A549 (cell line): ENCODE measurements at regions not wholly inside any gene's neighbourhood (a gene's known extent, or its start where the extent isn't known, plus 50 kb on each side); places are given as distances from the start of the nearest gene placed in this dataset.

Experiments
- ATAC-seq, 2 experiments: fragments of 200-7000 bp in 1 of 2; fragments of >200 bp in 1 of 2; cut with Nextera tagmentation in 1 of 2; cut with Tn5 transposase in 1 of 2; 3 replicates each; pipeline versions ENCODE4 v1.8.0 to v1.9.1; 2018 to 2020; ENCODE audit warnings: mild to moderate bottlenecking in 1 of 2, moderate library complexity in 1 of 2
- CTCF ChIA-PET: fragments of 300-600 bp; sonication (Branson Sonifier 250); formaldehyde crosslinking; extraction: SDS; loops from one replicate; lab custom pipeline; 2021; ENCODE audit warnings: antibody characterized with exemption, inconsistent platforms; lab: Yijun Ruan, JAX
- POLR2A ChIA-PET: fragments of 350-600 bp; formaldehyde crosslinking; extraction: SDS; loops from one replicate; lab custom pipeline; 2021; ENCODE audit warnings: antibody characterized with exemption, inconsistent platforms; lab: Yijun Ruan, JAX
- DNase-seq, 2 experiments: peaks; one replicate each; pipeline versions ENCODE4 v3.0.0 to v3.0.0-alpha.2; 2011 to 2016; ENCODE audit warnings: low read depth in 1 of 2, low spot score in 1 of 2
- FAIRE-seq: peaks from 2 replicates; lab custom pipeline; 2011; peaks lifted over from hg19 to GRCh38; lab: Jason Lieb, UNC
- H3K27ac ChIP-seq, 2 experiments: fragments of >200 bp; sonication (Bioruptor Twin); formaldehyde crosslinking; 3 replicates each; pipeline ENCODE4 v1.5.1; 2016 to 2017
- H3K4me1 ChIP-seq: fragments of >200 bp; sonication (Bioruptor Twin); formaldehyde crosslinking; 3 replicates; pipeline ENCODE4 v1.6.1; 2016
- H3K4me2 ChIP-seq: fragments of >200 bp; sonication (Bioruptor Twin); formaldehyde crosslinking; 3 replicates; pipeline ENCODE4 v1.6.1; 2016
- H3K4me3 ChIP-seq: fragments of >200 bp; sonication (Bioruptor Twin); formaldehyde crosslinking; 3 replicates; pipeline ENCODE4 v1.5.1; 2016
- H3K9me3 ChIP-seq: fragments of >200 bp; sonication (Bioruptor Twin); formaldehyde crosslinking; 3 replicates; pipeline ENCODE4 v1.6.1; 2016
- CEBPB ChIP-seq, 2 experiments: fragments of >200 bp in 1 of 2; sonication (Bioruptor Twin) in 1 of 2; formaldehyde crosslinking in 1 of 2; IDR thresholded peaks; 2 replicates each; pipeline ENCODE4 v1.6.1; 2012 to 2016
- EP300 ChIP-seq, 2 experiments: fragments of >200 bp; sonication (Bioruptor Twin); formaldehyde crosslinking; IDR thresholded peaks; 2 replicates in 1 of 2; 3 replicates in 1 of 2; pipeline ENCODE4 v1.6.1; 2016 to 2017
- GATA3 ChIP-seq: IDR thresholded peaks from 2 replicates; pipeline ENCODE4 v1.6.1; 2012; ENCODE audit warnings: borderline replicate concordance
- HDAC2 ChIP-seq: fragments of 200-600 bp; sonication (generic); IDR thresholded peaks from 2 replicates; pipeline ENCODE4 v1.6.1; 2016
- HEYL ChIP-seq: fragments of 250-450 bp; sonication (Bioruptor Pico); IDR thresholded peaks from 2 replicates; pipeline ENCODE4 v1.8.0; 2021; ENCODE audit warnings: mild to moderate bottlenecking, moderate library complexity
- HOXB13 ChIP-seq: fragments of 250-450 bp; sonication (Bioruptor Pico); IDR thresholded peaks from 2 replicates; pipeline ENCODE4 v1.5.0; 2020; ENCODE audit warnings: low read depth, mild to moderate bottlenecking, moderate library complexity
- MAFK ChIP-seq: fragments of 450-650 bp; IDR thresholded peaks from 2 replicates; pipeline ENCODE4 v1.6.1; 2014; ENCODE audit not compliant: partially characterized antibody
- MYC ChIP-seq: IDR thresholded peaks from 2 replicates; pipeline ENCODE4 v1.6.1; 2012; ENCODE audit warnings: mild to moderate bottlenecking, inconsistent platforms, low read length, improper control_type of control experiment, borderline replicate concordance
- NFE2L2 ChIP-seq: fragments of 150-350 bp; conservative IDR thresholded peaks from 2 replicates; pipeline ENCODE4 v1.6.1; 2014; ENCODE audit warnings: low read length
- NR3C1 ChIP-seq: fragments of >200 bp; sonication (Bioruptor Twin); formaldehyde crosslinking; IDR thresholded peaks from 3 replicates; pipeline ENCODE4 v1.6.1; 2017
- RARB ChIP-seq: fragments of 250-450 bp; sonication (Bioruptor Pico); IDR thresholded peaks from 2 replicates; pipeline ENCODE4 v1.8.0; 2021; ENCODE audit warnings: mild to moderate bottlenecking, moderate library complexity
- RCOR1 ChIP-seq: fragments of 150-350 bp; IDR thresholded peaks from 2 replicates; pipeline ENCODE4 v1.6.1; 2014; ENCODE audit warnings: antibody characterized with exemption, low read length, low read depth
- RNF2 ChIP-seq: fragments of 200-600 bp; sonication (generic); IDR thresholded peaks from 2 replicates; pipeline ENCODE4 v1.6.1; 2016; ENCODE audit warnings: low read depth, mild to moderate bottlenecking, antibody characterized with exemption, moderate library complexity, borderline replicate concordance
- TP53 ChIP-seq: fragments of 250-450 bp; sonication (Bioruptor Pico); IDR thresholded peaks from 2 replicates; pipeline ENCODE4 v1.5.0; 2021; ENCODE audit warnings: mild to moderate bottlenecking, moderate library complexity
- ZC3H11A ChIP-seq: fragments of 450-650 bp; IDR thresholded peaks from 2 replicates; pipeline ENCODE4 v1.6.1; 2014; ENCODE audit warnings: antibody characterized with exemption, mild to moderate bottlenecking
- WGBS: methylation state at CpG from one replicate; pipeline ENCODE4 v1.1.6; 2017; ENCODE audit errors: missing lambda C conversion rate; 5-methylcytosine and 5-hydroxymethylcytosine counted together
- TF ChIP-seq, protein P1 (sequence below): fragments of 250-450 bp; sonication (Bioruptor Pico); IDR thresholded peaks from 2 replicates; pipeline ENCODE4 v1.5.0; 2020; ENCODE audit warnings: low read depth, mild to moderate bottlenecking, moderate library complexity
- TF ChIP-seq, protein P2 (sequence below): IDR thresholded peaks from 2 replicates; pipeline ENCODE4 v1.6.1; 2012
- TF ChIP-seq, protein P3 (sequence below): fragments of 450-650 bp; IDR thresholded peaks from 2 replicates; pipeline ENCODE4 v1.6.1; 2014; ENCODE audit warnings: antibody characterized with exemption
- TF ChIP-seq, protein P4 (sequence below): fragments of >200 bp; sonication (Bioruptor Twin); formaldehyde crosslinking; IDR thresholded peaks from 3 replicates; pipeline ENCODE4 v1.6.1; 2016
- TF ChIP-seq, protein P5 (sequence below): fragments of >200 bp; sonication (Bioruptor Twin); formaldehyde crosslinking; IDR thresholded peaks from 3 replicates; pipeline ENCODE4 v1.5.1; 2016

DNA sequence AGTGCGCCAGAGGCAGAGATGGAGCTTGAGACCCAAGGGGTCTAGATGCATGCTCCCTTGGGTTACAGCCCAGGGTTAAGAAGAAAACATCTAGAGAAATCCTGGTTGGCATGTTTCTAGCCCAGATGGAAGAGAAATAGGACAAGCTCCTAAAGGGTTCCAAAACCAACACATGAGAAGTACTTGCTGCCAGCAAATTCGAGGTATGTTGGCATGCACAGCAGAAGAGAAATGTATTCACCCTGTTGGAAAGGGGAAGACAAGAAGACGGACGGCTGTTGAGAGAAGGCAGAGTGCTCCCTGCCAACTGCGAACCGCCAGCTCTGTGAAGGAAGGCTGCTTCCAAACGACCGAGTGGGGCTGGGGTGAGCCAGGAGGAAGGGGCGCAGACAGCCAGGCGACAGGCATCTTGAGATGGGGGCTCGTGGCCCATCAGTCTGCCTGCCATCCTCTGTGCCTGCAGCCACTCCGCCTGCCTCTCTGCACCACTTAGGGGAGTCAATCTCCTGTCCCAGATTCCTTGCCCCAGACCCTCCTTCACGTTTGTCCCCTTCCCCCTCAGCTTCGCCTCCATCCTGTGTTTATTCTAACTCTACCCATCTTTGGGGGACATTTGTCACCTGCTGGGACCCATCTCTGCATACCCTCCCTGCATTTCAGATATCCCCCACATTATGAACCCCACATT lies 249.2 kb downstream of the CDC5L start:
- Histone ChIP-seq H3K9me3 (no peaks in the 10 kb centered on the region), H3K4me2 (no peak overlapping the region), H3K4me3 (no peak overlapping the region), H3K4me1 (no peaks in the 10 kb centered on the region), H3K27ac (no peak overlapping the region)
- POLR2A ChIA-PET, result no interaction called here
- DNase-seq (no peak), FAIRE-seq (no peak), ATAC-seq (no peak)
- TF ChIP-seq TP53 (CRISPR knock-in tag) (no peak), RNF2 (no peak), HEYL (CRISPR knock-in tag) (no peak), NFE2L2 (no peak), ZC3H11A (no peak), EP300 (IDR thresholded peaks at IDR 0.05) (no peak), CEBPB (IDR thresholded peaks at IDR 0.05) (no peak), RCOR1 (no peak), RARB (CRISPR knock-in tag) (no peak), HOXB13 (CRISPR knock-in tag) (no peak), MAFK (no peak), GATA3 (no peak), NR3C1 (no peak)
- TF ChIP-seq, protein P1, sequence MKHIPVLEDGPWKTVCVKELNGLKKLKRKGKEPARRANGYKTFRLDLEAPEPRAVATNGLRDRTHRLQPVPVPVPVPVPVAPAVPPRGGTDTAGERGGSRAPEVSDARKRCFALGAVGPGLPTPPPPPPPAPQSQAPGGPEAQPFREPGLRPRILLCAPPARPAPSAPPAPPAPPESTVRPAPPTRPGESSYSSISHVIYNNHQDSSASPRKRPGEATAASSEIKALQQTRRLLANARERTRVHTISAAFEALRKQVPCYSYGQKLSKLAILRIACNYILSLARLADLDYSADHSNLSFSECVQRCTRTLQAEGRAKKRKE (CRISPR knock-in tag), result no peak
- TF ChIP-seq, protein P2, sequence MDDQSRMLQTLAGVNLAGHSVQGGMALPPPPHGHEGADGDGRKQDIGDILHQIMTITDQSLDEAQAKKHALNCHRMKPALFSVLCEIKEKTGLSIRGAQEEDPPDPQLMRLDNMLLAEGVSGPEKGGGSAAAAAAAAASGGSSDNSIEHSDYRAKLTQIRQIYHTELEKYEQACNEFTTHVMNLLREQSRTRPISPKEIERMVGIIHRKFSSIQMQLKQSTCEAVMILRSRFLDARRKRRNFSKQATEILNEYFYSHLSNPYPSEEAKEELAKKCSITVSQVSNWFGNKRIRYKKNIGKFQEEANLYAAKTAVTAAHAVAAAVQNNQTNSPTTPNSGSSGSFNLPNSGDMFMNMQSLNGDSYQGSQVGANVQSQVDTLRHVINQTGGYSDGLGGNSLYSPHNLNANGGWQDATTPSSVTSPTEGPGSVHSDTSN, result no peak
- TF ChIP-seq, protein P3, sequence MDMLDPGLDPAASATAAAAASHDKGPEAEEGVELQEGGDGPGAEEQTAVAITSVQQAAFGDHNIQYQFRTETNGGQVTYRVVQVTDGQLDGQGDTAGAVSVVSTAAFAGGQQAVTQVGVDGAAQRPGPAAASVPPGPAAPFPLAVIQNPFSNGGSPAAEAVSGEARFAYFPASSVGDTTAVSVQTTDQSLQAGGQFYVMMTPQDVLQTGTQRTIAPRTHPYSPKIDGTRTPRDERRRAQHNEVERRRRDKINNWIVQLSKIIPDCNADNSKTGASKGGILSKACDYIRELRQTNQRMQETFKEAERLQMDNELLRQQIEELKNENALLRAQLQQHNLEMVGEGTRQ, result no peak
- CTCF ChIA-PET, result interaction anchor here (0.5 to 2.3 kb wide), 4 partner anchors 10 to 925 kb away, joined by 3 to 7 read pairs (median 4); no protein-coding TSS in a partner anchor
- WGBS, result 38% methylated on average over 14 of the region's 14 CpGs

DNA sequence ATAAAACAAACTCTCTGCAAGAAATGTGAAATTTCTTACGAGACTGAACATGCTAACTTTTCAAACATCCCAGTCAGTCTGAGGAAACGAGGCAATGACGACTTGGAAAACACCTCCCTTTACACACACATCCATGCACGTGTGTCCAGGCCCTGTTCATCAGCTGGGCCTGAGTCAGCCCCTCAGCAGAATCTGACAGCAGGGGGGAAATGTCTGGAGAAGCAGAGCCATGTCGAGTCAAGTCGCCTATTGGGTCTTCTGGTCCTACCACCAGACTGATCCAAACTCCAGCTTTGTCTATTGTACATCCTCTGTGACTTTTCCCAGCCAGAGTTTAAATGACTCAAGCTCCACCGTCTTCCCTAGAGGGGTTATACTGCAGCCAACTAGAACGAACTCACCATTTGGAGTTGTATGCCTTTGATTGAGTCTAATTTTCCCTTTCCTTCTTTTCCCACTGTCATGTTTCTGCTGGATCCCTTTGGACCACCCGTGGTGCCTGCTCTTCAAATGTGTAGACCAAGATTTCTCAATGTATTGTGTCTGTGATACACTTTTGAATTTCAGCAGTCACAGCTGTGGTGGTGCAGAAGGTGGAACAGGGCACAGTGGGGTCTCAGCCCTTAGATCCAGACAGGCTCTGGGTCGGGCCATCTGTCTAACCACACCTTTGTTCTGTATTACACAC lies 254.0 kb downstream of the CDC5L start:
- FAIRE-seq (no peak), ATAC-seq (no peak), DNase-seq (no peak)
- POLR2A ChIA-PET, result no interaction called here
- Histone ChIP-seq H3K4me3 (no peak overlapping the region), H3K9me3 (no peaks in the 10 kb centered on the region), H3K4me2 (no peak overlapping the region), H3K4me1 (no peaks in the 10 kb centered on the region), H3K27ac (no peak overlapping the region)
- TF ChIP-seq MYC (no peak), GATA3 (no peak), HEYL (CRISPR knock-in tag) (no peak), TP53 (CRISPR knock-in tag) (no peak), RARB (CRISPR knock-in tag) (no peak), HDAC2 (no peak)
- TF ChIP-seq, protein P4, sequence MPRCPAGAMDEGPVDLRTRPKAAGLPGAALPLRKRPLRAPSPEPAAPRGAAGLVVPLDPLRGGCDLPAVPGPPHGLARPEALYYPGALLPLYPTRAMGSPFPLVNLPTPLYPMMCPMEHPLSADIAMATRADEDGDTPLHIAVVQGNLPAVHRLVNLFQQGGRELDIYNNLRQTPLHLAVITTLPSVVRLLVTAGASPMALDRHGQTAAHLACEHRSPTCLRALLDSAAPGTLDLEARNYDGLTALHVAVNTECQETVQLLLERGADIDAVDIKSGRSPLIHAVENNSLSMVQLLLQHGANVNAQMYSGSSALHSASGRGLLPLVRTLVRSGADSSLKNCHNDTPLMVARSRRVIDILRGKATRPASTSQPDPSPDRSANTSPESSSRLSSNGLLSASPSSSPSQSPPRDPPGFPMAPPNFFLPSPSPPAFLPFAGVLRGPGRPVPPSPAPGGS, result no peak
- TF ChIP-seq, protein P5, sequence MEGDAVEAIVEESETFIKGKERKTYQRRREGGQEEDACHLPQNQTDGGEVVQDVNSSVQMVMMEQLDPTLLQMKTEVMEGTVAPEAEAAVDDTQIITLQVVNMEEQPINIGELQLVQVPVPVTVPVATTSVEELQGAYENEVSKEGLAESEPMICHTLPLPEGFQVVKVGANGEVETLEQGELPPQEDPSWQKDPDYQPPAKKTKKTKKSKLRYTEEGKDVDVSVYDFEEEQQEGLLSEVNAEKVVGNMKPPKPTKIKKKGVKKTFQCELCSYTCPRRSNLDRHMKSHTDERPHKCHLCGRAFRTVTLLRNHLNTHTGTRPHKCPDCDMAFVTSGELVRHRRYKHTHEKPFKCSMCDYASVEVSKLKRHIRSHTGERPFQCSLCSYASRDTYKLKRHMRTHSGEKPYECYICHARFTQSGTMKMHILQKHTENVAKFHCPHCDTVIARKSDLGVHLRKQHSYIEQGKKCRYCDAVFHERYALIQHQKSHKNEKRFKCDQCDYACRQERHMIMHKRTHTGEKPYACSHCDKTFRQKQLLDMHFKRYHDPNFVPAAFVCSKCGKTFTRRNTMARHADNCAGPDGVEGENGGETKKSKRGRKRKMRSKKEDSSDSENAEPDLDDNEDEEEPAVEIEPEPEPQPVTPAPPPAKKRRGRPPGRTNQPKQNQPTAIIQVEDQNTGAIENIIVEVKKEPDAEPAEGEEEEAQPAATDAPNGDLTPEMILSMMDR, result no peak
- WGBS, result 39% methylated on average over 8 of the region's 10 CpGs
- CTCF ChIA-PET, result interaction anchor here (1.2 kb wide), 1 partner anchor 15 kb away, joined by 4 read pairs; no protein-coding TSS in a partner anchor
